GM21381 (cell line): ENCODE measurements at regions not wholly inside any gene's neighbourhood (a gene's known extent, or its start where the extent isn't known, plus 50 kb on each side); places are given as distances from the start of the nearest gene placed in this dataset.

Source experiments
- ATAC-seq: cut with Tn5 transposase; IDR thresholded peaks from one replicate; pipeline ENCODE4 v1.9.1; 2021; ENCODE audit warnings: mild to moderate bottlenecking, moderate library complexity; ENCODE audit not compliant: unreplicated experiment

GRCh38 chr3:19093084-19093483 lies 55.2 kb upstream of the KCNH8 start:
- no peak for ATAC-seq

GRCh38 chr3:19077388-19077787 lies 70.9 kb upstream of the KCNH8 start:
- no peak for ATAC-seq

DNA sequence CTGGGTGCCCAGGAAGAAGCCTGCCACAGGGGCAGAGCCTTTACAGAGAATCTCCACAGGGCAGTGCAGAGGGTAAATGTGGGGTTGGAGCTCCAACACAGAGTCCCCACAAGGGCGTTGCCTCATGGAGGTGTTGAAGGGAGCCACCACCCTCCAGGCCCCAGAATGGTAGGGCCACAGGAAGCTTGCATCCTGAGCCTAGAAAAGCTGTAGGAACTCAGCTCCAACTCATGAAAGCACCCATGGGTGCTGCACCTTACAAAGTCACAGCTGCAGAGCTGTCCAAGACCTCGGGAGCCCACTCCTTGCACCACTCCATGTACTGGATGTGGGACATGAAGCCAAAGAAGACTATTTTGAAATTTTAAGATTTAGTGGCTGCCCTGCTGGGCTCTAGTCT lies 73.3 kb upstream of the KCNH8 start:
- ATAC-seq: no peak

- no peak for ATAC-seq
These were observed 73.9 kb upstream of the KCNH8 start for GRCh38 chr3:19074257-19074900.

DNA sequence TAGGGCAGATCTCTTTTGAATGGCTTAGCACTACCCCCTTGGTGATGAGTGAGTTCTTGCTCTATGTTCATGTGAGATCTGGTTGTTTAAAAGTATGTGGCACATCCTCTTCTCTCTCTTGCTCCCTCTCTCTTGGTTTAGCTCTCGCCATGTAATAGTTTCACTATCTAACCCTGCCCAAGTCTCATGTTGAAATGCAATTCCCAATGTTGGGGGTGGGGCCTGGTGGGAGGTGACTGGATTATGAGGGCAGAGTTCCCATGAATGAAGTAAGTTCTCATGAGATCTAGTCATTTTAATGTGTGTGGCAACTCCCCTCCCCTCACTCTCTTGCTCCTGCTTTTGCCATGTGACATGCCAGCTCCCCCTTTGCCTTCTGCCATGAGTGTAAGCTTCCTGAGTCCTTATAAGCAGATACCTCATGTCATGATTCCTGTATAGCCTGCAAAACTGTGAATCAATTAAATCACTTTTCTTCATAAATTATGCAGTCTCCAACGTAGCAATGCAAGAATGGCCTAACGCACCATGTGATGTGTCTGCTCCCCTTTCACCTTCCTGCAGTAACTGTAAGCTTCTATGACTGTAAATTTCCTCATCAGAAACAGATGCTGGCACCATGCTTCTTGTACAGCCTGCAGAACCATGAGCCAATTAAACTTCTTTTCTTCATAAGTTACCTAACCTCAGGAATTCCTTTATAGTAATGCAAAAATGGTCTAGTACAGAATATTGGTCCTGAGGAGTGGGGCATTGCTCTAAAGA lies 74.8 kb upstream of the KCNH8 start:
- no peak for ATAC-seq

GRCh38 chr3:19070325-19070724 lies 78.0 kb upstream of the KCNH8 start:
- no peak for ATAC-seq

GRCh38 chr3:19065027-19065426 lies 83.3 kb upstream of the KCNH8 start:
- no peak for ATAC-seq

- ATAC-seq: no peak
These were observed 84.4 kb upstream of the KCNH8 start for GRCh38 chr3:19063936-19064335.

GRCh38 chr3:19060404-19060803 lies 87.9 kb upstream of the KCNH8 start:
- ATAC-seq: no peak

DNA sequence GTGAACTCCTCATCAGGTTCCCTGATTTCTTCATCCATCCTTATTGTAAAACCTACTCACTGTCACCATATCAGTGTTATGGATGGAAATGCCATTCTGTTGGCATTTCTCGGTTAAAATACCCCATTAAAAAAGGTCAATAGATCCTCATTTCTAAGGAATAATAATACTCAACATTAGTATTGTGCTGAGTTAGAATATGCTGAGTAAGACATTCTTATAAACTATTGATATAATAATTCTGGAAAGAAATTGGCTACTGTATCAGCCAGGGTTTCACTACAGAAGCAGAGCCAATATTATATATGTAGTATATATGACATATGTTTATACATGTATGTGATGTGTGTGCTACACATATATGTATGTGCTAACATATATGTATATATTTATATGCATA lies 95.4 kb upstream of the KCNH8 start:
- no peak for ATAC-seq

GRCh38 chr3:19046440-19046839 lies 101.9 kb upstream of the KCNH8 start:
- no peak for ATAC-seq

GRCh38 chr3:19030522-19030839 lies 117.8 kb upstream of the KCNH8 start:
- no peak for ATAC-seq

DNA sequence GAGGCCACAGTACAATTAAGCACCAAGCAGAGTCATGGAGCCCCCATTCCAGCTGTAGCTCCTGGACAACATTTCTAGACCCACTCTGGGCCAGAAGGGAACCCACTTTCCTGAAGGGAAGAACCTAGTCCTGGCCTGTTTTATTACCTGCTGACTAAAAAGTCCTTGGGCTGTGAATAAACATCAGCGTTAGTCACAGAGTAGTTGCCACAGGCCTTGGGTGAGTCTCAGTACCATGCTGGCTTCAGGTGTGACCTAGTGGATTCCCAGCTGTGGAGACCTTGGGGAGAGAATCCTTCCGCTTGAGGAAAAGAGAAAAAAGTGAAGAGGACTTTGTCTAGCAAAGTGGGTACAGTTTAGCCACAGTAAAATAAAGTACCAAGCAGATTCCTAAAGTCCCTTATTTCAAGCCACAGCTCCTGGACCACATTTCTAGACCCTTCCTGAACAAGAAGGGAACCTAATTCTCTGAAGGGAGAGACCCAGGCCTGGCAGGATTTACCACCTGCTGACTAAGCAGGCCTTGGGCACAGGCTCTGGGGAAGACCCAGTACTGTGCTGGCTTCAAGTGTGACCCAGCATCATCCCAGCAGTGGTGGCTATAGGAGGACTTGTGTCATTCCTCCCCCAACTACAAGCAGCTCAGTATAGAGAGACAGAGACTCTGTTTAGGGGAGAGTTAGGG lies 118.3 kb upstream of the KCNH8 start:
- ATAC-seq: no peak

DNA sequence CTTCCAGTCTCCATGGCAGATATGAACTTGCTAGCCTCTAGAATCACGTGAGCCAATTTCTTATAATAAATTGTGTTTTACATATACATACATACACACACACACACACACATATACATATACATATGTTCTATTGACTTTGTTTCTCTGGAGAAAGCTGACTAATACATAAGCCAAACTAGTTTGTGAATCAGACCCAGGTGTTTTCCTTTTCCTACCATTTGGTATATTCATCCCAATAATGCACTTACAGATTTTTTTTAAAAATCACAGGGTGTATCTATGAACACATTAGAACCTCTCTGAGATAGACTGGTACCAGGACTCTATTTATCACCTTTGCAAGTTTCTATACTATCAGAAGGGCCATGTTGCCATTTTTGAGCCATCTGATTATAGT lies 122.9 kb upstream of the KCNH8 start:
- no peak for ATAC-seq

DNA sequence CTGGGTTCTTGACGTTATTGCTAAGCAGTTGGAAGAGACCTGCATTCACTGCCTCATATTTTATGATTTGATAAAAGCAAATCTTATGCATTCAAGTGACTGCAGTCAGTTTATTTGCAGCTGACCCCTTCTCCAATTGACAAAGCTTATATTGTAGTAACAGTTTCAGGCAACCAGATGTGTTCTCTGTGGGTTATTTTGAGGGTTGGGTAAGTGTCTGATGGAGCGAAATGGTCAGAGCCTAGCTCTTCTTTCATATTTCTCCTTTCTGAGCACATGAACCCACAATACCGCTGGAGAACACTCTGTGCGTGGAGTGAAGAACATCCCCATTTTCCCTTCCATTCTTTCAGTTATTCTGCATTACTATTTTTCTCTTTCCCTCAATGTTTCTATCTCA lies 125.8 kb upstream of the KCNH8 start:
- no peak for ATAC-seq

DNA sequence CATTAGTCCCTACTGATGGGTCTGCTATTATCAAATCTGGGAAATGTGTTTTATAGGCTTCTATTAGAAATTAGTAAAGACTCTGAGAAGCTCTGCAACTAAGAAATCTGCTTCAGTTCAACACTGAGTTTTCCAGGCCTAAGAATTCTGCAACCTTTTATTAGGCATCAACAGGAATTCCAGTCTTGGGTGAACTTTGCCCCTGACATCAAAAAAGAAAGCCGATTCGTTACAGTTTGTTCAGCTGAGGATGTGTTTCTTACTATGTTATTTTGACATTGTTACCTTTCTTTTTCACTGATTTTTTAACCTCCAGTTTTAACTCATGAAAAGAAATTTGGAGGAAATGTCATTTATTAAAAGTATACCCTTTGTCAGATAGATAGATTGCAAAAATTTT lies 131.5 kb upstream of the KCNH8 start:
- no peak for ATAC-seq

DNA sequence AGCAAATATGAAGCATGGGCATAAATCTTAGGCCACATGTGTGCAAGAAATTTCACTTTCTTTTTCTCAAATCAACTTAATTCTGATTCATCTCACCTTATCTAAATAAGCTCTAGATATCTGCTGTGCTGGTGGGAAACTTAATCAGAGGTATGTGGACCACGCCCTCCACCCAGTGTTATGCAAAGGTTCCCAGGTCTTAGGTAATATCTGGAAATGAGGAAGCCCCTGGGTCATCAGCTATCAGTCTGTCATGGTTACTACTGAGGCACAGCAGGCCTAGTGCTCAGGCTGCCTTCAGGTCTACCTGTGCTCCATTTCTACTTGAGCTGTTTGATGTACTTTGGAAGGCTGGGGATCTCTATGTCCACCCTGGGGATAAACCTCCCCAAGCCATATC lies 134.4 kb upstream of the KCNH8 start:
- ATAC-seq: no peak

DNA sequence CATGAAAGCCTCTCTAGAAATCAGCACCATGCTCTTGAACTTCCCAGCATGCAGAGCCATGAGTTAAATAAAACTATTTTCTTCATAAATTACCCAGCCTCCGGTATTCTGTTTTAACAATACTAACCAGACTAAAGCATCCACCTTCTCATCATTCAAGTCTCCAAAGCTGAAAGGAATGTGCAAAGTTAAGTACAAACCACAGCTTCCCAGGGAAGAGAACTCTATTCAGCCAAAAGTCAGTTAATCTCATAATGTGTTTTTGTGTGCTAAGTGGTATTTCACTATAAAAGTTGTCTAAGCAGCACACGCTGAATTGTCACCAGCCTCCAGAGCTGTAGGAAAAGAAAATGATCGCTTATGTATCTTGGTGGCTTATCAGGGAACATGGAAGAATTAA lies 135.5 kb upstream of the KCNH8 start:
- no peak for ATAC-seq

DNA sequence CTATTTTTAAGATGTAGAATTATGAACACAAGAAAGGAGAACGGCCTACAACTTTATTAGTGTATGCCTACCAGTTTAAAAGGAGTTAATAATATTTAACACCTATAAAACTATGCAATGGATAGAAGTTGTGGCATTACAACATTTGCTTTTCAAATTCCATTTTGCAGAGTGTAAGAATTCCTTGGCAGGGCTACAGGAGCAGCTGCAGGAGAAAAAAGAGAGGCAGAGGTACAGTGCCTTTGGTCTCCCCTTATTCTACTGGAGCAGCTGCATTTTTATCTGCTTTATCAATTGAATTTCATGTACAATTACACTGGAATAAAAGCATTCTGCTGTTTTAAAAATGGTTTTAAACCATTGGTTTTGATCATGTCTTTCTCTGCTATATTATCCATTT lies 145.7 kb upstream of the KCNH8 start:
- ATAC-seq: no peak

- ATAC-seq: no peak
These were observed 150.2 kb upstream of the KCNH8 start for GRCh38 chr3:18998069-18998468.

GRCh38 chr3:18992709-18993108 lies 155.6 kb upstream of the KCNH8 start:
- ATAC-seq: no peak

DNA sequence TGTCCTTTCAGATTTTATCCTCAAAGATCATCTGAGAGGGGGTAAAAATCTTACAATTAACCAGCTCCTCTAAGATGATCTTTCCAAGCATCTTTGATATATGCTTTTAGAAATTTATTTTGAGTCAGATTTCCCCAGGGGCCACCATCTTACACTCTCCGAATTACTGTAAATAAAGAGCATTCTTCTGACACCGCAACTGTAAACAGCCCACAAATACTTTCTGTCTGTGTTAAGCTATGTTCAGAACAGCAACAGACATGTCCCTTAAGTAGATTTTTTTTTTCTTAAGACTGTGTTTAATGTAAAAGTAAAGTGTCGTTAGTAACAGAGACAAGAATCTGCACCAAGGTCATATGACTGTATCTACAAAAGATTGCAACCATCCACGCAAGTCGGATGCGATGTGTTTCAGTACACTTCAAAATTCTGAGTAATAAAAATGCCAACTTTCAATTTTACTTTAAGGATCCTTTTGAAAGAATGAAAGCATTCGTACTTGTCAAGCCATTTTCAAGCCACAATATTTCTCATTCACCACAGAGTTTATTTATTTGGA lies 159.0 kb upstream of the KCNH8 start:
- ATAC-seq: no peak
